ENCODE measurements at regions not wholly inside any gene's neighbourhood (a gene's known extent, or its start where the extent isn't known, plus 50 kb on each side); places are given as distances from the start of the nearest gene placed in this dataset.

DNA sequence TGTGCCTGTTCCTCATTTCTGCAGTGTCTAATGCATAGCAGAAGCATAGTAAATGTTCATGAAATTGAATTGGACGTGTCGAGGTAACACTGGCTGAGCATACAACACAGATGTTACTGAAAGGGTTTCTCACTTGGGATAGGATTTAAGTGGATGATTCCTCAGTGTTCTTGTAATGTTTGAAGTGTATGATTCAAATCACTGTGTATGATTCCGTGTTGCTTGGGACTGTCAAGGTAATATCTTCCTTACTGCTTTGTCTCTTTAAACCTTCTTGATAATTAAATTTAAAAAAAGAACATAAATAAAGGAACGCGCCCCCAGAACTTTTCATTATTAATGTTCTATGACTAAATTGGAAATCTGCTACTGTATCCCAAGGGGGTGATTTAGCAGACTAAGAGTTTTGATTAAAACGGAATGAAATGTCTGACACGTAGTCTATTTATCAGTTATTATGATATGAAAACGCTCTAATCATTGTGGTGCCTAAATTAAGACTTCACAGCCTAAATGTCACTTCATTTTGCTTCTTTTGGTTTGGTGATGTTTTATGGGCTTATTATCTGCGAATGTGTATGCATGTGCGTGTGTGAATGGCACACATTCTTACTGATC, 696.9 kb upstream of the EPHA5 start:
- TF ChIP-seq POLR2AphosphoS5 (IDR thresholded peaks at IDR 0.05) (no peak), POLR2A (IDR thresholded peaks at IDR 0.05) (no peak), EP300 (IDR thresholded peaks at IDR 0.05; ENCODE audit: low read depth) (no peak)
- TF ChIP-seq, protein P1, sequence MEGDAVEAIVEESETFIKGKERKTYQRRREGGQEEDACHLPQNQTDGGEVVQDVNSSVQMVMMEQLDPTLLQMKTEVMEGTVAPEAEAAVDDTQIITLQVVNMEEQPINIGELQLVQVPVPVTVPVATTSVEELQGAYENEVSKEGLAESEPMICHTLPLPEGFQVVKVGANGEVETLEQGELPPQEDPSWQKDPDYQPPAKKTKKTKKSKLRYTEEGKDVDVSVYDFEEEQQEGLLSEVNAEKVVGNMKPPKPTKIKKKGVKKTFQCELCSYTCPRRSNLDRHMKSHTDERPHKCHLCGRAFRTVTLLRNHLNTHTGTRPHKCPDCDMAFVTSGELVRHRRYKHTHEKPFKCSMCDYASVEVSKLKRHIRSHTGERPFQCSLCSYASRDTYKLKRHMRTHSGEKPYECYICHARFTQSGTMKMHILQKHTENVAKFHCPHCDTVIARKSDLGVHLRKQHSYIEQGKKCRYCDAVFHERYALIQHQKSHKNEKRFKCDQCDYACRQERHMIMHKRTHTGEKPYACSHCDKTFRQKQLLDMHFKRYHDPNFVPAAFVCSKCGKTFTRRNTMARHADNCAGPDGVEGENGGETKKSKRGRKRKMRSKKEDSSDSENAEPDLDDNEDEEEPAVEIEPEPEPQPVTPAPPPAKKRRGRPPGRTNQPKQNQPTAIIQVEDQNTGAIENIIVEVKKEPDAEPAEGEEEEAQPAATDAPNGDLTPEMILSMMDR (IDR thresholded peaks at IDR 0.05), result no peak
